ENCODE measurements at regions not wholly inside any gene's neighbourhood (a gene's known extent, or its start where the extent isn't known, plus 50 kb on each side); places are given as distances from the start of the nearest gene placed in this dataset.
A peak's percentile ranks its signal among the peaks of the same experiment; 100 is the strongest.

DNA sequence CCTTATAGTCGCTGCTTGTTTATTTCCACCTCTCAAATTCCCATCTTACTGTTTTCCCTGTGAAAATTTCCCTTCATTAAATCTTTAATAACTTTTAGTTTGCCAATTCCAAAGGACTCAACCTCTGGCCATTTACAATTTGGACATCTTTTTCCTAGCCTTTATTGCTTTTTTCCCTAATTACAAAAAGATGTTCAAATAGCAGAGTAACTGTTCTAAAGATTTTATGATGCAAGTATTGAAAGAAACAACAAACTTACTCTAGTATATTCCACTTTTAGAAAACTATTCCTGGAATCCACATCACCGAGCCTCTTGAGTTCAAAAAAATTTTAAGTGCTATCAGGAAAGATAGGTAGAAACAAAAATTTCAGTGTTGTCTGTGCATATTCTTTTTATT is 174.1 kb upstream of the UBE2E2 start:
- DNase-seq: no peak

DNA sequence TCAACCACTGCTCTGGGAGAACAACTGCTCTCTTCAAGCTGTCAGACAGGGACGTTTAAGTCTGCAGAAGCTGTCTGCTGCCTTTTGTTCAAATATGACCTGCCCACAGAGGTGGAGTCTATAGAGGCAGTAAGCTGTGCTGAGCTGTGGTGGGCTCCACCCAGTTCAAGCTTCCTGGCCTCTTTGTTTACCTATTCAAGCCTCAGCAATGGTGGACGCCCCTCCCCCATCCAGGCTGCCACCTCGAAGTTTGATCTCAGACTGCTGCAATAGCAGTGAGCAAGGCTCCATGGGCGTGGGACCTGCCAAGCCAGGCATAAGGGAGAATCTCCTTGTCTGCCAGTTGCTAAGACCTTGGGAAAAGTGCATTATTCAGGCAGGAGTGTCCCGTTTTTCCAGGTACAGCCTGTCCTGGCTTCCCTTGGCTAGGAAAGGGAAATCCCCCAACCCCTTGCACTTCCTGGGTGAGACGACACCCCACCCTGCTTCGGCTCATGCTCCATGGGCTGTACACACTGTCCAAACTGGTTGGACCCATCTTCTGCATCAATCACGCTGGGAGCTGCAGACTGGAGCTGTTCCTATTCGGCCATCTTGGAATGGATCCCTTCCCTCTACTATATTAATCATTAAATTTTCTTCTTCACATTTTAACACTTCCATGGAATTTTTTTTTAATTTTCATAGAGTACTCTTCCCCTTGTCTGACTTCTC is 167.0 kb upstream of the UBE2E2 start:
- no peak for DNase-seq

DNA sequence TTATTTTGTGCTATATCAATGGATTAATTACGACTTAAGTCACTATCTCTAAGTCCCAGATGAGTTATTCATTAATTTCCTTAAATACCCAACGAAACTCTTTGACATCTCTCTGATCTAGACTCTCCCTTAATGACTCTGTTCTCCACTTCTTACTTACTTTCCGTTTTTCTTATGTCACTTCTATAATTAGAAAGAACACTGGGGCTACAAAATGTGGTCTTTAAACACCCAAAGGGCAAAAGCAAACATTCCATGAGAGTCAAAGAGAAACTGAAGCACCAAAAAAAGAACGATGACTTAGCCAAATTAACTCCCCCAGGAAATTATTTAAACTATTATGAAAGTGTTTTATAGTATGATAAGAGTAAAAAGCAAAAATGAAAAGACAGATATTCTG is 166.4 kb upstream of the UBE2E2 start:
- DNase-seq: no peak

DNA sequence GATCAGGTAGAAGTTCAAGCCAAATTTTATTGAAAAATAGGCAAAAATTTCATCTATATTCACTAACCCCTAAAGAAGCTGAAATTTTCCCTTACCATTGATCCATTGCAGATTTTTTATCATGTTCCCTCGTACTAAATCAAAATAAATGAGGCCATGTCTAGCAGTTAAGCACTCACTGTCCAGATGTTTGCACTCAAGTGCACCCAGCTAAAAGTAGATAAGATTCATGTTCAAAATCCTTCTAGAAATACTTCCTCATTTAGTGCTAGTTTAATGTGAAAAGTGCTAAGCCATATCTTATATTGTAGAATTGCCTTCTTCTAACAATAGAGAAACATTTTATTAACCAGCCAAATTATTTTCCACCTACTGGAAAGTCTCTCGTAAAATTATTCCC is 164.7 kb upstream of the UBE2E2 start:
- DNase-seq: no peak

DNA sequence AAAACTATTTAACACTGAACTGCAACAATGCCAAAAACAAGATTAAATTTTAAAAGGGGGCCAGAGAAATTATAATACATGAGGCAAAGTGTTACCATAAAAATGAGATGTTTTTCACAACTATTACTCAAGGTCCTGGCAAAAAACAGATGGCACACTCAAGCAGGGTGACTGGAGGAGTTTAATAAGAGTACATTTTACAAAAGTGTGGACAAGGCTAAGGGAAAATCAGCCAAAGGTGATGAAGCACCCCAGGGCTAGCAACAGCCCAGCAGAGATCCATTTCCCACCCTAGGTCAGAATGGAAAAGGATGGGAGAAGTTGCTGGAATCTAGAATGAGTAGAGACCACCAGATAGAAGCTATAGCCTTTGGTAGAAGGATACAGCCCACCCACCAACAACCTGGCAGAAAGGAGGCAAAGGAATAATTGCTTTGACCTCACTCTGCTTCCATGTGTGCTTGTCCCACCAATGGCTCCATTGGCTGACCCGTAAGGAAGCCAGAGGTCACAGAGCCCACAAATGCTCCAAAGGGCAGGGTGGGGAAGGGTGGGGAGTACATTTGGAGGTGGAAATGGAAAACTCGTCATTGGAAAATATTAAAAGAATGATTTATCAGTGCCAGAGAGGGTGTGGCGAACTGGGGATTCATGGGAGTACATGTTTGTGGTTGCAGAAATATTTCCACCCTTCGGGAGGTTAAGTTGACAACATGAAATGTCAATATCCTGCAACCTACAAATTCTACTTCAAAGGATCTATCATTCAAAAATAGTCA is 161.0 kb upstream of the UBE2E2 start:
- DNase-seq: no peak

DNA sequence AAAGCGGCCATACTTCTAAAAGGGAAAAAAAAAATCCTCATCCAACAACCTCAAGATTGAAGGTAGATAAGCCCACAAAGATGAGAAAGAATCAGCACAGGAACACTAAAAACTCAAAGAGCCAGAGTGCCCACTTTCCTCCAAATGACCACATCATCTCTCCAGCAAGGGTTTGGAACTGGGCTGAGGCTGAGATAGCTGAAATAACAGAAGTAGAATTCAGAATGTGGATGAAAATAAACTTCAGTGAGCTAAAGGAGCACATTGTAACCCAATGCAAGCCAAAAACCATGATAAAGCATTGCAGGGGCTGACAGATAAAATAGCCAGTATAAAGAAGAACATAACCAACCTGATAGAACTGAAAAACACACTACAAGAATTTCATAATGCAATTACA is 158.7 kb upstream of the UBE2E2 start:
- DNase-seq: no peak

DNA sequence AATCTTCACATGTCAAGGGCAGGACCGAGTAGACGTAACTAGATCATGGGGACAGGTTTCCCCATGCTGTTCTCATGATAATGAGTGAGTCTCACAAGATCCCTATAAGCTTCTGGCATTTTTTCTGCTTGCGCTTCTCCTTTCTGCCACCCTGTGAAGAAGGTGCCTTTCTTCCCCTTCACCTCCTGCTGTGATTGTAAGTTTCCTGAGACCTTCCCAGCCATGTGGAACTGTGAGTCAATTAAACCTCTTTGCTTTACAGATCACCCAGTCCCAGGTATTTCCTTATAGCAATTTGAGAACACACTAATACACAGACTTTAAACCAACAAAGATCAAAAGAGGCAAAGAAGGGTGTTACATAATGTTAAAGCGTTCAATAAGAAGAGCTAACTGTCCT is 156.6 kb upstream of the UBE2E2 start:
- no peak for DNase-seq

DNA sequence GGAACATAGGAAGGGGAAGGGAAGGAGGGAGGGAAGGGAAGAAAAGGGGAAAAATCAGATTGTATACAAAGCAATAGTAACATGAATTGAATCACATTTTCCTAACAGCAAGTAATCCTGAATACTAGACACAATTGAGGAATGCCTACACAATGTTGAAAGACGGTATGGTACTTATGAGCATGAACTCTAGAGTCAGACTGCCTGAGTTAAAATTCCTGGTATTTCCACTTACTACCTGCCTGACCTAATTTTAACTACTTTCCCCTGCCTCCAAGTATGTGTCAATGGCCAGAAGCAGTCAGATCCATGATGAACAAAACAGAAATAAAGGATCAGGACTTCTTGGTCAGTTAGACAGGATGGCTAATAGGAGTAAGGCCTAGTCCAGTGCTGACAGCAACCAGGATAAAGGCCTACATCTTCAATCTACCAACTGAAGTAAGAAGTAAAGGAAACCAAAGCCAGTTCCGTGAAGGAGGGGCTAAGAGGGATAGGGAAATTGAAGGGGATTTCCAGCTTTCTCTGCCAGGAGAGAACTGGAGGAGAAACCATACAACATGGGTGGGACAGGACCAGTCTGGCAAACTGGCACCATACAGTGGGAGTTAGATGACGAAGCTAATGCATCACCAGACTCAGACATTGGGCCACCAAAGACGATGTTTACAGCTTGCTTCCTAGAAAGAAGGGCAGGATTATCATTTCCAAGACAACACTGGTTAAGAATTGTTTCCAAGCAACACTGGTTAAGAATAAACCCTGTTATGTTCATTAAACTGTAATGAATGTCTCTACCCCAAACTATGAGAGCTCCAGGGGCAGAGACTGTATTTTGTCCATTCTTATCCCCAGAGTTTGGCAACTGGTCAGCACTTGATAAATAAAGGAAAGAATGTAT is 151.6 kb upstream of the UBE2E2 start:
- DNase-seq: no peak

DNA sequence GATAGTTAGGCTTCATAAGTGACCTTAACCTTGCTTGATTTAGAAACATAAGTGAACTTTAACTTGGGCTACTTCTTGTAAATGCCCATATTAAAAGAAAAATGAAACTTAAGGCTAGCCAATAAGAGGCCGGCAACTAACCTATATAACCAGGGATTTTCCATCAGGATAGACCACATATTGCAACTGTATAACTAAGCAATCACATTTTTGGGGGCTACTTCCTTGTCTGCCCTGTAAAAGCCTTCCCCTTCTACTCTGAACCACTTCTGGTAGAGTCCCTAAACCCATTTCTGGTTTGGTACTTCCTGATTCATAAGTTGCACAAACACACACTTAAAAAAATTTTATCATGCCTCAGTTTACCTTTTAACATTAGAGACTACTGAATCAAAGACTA is 150.9 kb upstream of the UBE2E2 start:
- DNase-seq: no peak

DNA sequence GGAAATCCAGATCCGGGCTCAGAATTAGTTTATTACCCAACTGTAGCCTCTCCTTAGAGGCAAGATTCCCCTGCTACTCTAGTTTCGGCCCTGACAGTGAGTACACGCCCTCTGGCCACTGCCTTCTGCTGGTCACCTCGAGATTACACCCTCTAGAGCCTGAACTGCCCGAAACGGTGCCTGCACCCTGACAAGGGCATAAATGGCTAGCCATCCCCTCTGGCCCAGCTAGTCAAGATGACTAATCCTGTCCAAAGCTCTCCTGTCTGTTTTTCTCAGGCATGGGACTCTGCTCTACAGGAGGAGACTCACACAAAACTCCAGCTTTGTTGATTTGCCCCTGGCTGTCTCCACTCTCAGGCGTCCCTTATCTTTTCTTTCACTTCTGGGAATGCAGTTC is 150.5 kb upstream of the UBE2E2 start:
- DNase-seq: peak; percentile 9

DNA sequence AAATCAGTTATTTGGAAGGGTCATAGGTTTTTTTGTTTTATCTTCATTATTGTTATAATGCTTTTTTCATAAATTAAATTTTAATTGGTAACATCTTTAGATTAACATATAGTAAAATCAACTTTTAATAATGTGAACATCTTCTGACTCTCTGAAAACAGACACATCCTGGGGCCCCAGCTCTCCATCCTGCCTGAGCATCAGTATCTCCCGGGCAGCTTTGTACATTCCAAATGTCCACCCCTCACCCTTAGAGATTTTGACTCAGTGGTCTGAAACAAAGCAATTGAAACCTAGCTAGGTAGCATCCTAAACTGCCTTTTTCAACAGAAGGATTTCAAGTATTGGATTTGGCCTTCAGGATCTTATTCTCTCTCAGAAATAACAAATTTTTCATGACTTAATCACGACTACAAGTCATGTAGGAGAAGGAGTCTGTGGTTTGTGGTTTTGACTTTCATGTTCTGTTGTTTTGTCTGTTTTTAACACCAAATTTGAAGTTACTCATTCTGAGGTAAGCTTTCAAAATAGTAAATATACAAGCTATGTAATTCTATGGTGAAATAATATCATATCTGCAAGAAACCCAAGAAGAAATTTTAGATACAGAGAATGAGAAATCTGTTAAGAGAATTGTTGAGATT is 147.3 kb upstream of the UBE2E2 start:
- DNase-seq: no peak

DNA sequence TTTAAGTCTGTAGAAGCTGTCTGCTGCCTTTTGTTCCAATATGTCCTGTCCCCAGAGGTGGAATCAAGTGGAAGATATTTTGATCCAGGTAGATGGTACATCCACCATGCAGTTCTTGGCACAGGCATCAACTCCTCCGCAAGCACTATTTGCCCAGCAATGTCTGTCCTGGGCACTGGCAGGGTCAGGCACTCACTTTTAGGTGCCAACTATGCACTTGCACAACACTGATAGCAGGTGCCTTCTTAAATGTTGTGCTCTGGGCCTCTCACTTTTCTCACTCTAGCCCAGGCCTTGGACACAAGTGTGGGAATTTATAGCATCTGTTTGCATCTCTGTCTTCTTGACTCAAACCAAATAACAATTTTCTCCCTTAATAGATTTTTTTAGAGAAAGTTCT is 140.5 kb upstream of the UBE2E2 start:
- DNase-seq: no peak

DNA sequence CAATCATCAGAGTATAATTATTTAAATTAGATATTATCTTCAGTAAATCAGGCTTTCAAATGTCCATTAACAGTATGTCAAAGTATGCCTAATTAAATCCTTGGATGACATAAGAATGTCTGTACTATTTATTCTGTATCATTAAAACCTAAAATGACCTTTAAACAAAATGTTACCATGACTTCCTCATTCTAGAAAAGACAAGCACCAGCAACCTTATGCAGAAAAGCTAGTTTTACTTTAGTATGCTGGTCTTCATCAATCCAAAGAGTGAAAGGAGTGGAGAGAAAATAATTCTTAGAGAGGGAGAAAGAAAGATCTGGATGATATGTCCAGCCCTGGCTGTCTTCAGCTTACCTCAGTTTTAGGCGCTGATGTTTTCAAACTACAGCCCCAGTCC is 140.1 kb upstream of the UBE2E2 start:
- no peak for DNase-seq

DNA sequence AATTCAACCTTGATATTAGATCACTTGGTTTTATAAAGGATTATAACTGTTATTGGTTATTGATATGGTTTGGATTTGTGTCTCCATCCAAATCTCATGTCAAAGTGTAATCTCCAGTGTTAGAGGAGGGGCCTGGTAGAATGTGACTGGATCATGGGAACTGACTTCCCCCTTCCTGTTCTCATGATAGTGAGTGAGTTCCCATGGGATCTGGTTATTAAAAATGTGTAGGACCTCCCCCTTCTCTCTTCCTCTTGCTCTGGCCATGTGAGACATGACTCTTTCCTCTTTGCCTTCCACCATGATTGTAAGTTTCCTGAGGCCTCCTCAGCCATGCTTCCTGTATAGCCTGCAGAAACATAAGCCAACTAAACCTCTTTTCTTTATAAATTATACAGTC is 136.0 kb upstream of the UBE2E2 start:
- DNase-seq: no peak

DNA sequence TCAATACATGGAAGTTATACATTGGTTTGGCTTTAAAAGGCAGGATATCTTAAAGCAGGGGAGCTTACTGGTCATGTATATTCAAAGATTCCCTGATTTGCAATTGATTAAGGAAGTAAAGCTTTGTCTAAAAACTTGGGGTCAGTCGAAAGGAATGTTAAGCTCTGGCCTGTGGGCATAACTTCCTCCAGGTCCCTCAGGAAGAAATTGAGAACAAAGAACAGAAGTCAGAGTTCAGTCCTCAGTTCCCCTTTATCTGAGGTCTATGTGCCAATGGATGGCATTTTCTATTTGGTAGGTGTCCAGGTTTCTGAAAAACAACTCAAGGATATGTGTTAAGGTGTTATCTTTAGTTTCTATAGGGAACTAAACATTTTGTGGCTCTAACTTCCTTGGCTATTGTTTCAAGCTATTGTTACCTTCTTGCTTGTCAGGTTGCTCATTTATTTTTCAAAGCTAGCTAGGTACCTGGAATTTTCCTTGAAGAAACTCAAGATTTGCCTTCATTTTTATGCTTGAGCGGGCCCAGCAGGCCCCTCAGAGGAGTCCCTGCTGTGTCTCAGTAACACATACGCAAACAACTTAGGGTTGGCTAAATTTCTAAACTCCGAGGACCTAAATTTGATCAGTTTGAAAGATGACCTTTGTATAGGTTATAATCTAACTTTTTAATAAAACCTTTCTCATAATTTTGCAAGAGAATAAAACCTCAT is 135.0 kb upstream of the UBE2E2 start:
- no peak for DNase-seq

DNA sequence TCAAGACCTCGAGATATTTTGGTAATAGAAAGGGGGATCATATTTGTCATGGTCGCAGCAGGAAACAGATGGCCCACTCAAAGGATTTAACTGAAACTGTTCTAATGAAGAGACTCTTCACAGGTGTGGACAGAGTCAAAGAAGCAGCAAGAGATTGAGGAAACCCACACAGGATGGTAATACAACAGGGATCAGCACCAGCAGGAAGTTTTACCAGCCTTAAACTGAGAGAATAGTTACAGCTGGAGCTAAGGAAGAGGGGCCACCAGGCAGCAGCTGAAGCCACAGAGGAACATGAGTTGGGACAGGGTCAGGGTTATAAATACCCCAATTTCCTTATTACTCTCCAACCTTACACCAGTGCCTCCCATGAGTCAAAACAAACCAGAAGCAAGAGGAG is 131.8 kb upstream of the UBE2E2 start:
- DNase-seq: no peak

DNA sequence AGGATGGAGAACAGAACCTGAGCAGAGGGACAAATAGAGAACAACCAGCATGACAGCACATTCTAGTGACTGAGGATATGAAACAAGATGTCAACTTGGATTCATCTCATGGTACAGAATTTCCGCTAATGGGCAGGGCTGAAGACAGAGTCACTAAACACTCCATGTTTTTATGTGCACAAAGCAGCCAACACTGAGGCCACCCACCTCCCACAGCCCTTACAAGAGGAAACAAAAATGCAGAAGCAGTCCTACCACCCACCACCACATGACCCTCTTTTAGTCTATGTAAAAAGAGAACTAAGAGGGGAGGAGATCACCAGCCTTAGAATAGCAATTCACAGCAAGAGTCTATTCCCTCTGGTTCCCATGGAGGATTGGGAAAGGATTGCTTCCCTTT is 131.4 kb upstream of the UBE2E2 start:
- no peak for DNase-seq

DNA sequence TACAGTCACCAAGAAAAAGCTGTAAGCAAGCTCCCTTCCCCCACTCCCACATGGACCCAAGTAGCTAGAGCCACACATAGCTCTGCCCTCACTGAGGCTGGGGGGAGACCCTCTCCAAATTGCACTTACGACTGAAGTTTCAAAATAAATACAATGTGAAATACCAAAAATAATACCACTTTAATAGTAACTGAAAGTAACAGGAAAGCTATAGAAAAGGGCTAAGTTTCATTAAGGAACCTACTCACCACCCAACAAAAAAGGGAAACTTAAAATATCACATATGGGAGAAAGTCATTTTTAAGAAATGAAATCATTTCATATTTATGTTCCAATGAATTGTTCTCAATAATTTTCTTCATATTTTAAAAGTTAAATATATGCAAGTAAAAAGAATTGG is 130.4 kb upstream of the UBE2E2 start:
- DNase-seq: no peak

DNA sequence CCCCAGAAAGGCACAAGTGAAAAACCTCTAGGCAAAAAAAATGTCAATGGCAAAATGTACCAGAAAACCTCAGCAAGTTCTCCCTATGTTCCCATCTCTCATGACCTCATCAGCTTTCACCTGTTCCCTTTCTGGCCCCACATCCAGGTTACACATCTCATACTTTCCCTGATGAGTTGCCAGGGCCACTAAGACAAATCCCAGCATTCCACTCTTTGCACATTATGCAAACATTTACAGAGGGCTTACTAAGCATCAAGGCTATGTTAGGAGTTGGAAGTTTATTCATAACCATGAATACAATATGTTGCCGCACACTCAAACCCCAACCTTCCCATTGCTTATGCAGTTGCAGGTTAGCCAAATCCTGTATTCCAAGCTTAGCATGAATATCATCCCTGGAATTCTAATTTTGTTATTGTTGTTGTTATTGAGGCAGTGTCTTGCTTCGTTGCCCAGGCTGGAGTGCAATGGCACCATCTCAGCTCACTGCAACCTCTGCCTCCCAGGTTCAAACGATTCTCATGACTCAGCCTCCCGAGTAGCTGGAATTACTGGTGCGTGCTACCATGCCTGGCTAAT is 129.3 kb upstream of the UBE2E2 start:
- DNase-seq: no peak

DNA sequence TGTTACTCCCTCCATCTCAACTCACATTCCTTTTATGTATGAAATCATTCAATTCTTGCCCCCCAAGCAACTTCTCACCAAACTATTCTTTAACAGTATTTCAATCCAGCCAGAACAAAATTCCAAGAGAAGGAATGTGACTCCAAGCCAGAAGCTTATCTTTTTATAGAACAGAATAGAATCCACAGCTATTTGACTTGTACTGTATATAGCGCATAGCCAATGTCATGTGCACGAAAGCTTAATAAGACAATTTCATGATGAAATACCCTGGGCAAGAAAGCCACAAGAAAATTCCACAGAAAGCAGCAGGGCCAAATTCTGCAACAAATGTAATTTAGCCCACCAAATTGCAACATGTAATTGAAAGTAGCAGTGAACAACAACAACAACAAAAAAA is 127.6 kb upstream of the UBE2E2 start:
- DNase-seq: no peak

DNA sequence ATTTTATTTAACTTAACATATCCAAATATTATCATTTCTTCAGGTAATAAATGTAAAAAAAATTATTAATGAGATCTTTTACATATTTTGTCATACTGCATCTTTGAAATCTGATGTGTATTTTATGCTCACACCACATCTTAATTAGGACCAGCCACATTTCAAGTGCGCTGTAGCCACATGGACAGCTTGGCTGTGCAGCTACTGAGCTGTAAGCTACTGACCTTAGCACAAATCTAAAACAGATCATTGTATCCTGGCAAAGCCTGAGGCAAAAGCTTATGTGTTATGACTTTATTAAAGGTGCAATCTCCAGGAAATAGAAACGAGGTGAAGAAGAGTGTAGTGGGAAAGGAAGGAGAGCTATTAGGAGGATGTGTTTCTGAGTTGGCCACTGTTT is 126.7 kb upstream of the UBE2E2 start:
- DNase-seq: no peak

DNA sequence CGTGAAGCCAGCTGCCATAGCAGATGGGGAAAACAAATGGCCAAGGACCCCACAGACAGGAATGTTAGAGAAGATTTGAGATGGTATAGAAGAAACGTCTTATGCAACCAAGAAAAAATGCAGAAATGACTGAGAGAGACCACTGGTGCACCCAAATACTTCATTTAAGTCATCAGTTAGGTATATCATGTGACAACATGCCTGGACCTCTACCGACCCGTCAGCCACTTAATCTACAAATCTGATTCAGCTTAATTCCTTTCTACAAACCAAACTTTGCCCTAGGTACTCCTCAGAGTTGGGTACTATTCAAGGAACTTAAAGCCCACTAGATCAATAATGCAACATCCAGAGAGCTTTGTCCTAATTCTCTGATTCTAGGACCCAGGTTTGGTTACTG is 126.0 kb upstream of the UBE2E2 start:
- DNase-seq: no peak

Data from T1000 (cell line).